ENCODE measurements at regions not wholly inside any gene's neighbourhood (a gene's known extent, or its start where the extent isn't known, plus 50 kb on each side); places are given as distances from the start of the nearest gene placed in this dataset.
"Not testable (repeated sequence)": the region's sequence is repeated elsewhere in the genome, so short reads cannot be mapped to it uniquely, and the experiment has no call there.

- no peak for DNase-seq (ENCODE audit: low spot score)
Observed at GRCh38 chr5:27875148-27875547, 836.8 kb upstream of the CDH9 start.

GRCh38 chr5:27868292-27868691, 829.9 kb upstream of the CDH9 start:
- no peak for DNase-seq (ENCODE audit: low spot score)

- DNase-seq (ENCODE audit: low spot score) = no peak
Observed at GRCh38 chr5:27855491-27855890, 817.1 kb upstream of the CDH9 start.

- DNase-seq (ENCODE audit: low spot score) = no peak
Observed at GRCh38 chr5:27854243-27854852, 816.0 kb upstream of the CDH9 start.

- no peak for DNase-seq (ENCODE audit: low spot score)
Observed at GRCh38 chr5:27845248-27845647, 806.9 kb upstream of the CDH9 start.

GRCh38 chr5:27836704-27837103, 798.3 kb upstream of the CDH9 start:
- not testable (repeated sequence) for DNase-seq (ENCODE audit: low spot score)

GRCh38 chr5:27832886-27833285, 794.5 kb upstream of the CDH9 start:
- DNase-seq (ENCODE audit: low spot score) = peak; percentile 44

GRCh38 chr5:27830546-27830945, 792.2 kb upstream of the CDH9 start:
- peak; percentile 21 for DNase-seq (ENCODE audit: low spot score)

- DNase-seq (ENCODE audit: low spot score) = no peak
Observed at GRCh38 chr5:27821681-27822080, 783.3 kb upstream of the CDH9 start.

GRCh38 chr5:27818888-27819287, 780.5 kb upstream of the CDH9 start:
- DNase-seq (ENCODE audit: low spot score) = no peak

- no peak for DNase-seq (ENCODE audit: low spot score)
Observed at GRCh38 chr5:27814983-27815382, 776.6 kb upstream of the CDH9 start.

- DNase-seq (ENCODE audit: low spot score) = no peak
Observed at GRCh38 chr5:27814286-27814685, 775.9 kb upstream of the CDH9 start.

GRCh38 chr5:27810458-27810857, 772.1 kb upstream of the CDH9 start:
- DNase-seq (ENCODE audit: low spot score) = peak; percentile 16

- no peak for DNase-seq (ENCODE audit: low spot score)
Observed at GRCh38 chr5:27797220-27797619, 758.8 kb upstream of the CDH9 start.

GRCh38 chr5:27788184-27788583, 749.8 kb upstream of the CDH9 start:
- DNase-seq (ENCODE audit: low spot score) = no peak

- no peak for DNase-seq (ENCODE audit: low spot score)
Observed at GRCh38 chr5:27784317-27784716, 745.9 kb upstream of the CDH9 start.

- DNase-seq (ENCODE audit: low spot score) = no peak
Observed at GRCh38 chr5:27778121-27778520, 739.7 kb upstream of the CDH9 start.

GRCh38 chr5:27773636-27774035, 735.2 kb upstream of the CDH9 start:
- no peak for DNase-seq (ENCODE audit: low spot score)

- no peak for DNase-seq (ENCODE audit: low spot score)
Observed at GRCh38 chr5:27773166-27773565, 734.8 kb upstream of the CDH9 start.

GRCh38 chr5:27769748-27770402, 731.5 kb upstream of the CDH9 start:
- DNase-seq (ENCODE audit: low spot score) = no peak

- no peak for DNase-seq (ENCODE audit: low spot score)
Observed at GRCh38 chr5:27748847-27749246, 710.5 kb upstream of the CDH9 start.

- DNase-seq (ENCODE audit: low spot score) = not testable (repeated sequence)
Observed at GRCh38 chr5:27743383-27743979, 705.1 kb upstream of the CDH9 start.

- no peak for DNase-seq (ENCODE audit: low spot score)
Observed at GRCh38 chr5:27742805-27743204, 704.4 kb upstream of the CDH9 start.
